GM12864 (cell line): ENCODE measurements at regions not wholly inside any gene's neighbourhood (a gene's known extent, or its start where the extent isn't known, plus 50 kb on each side); places are given as distances from the start of the nearest gene placed in this dataset.

ENCODE experiments used
- DNase-seq: peaks from one replicate; pipeline ENCODE4 v3.0.0-alpha.2; 2011; ENCODE audit warnings: low read depth
- H3K4me3 ChIP-seq: 2 replicates; pipeline ENCODE4 v1.5.1; 2011; ENCODE audit warnings: mild to moderate bottlenecking, low read depth, low read length, control low read depth
- CTCF ChIP-seq: IDR thresholded peaks from 2 replicates; pipeline ENCODE4 v1.5.1; 2011; ENCODE audit warnings: low read depth, mild to moderate bottlenecking, moderate library complexity, low read length, control low read depth, inconsistent platforms; ENCODE audit errors: missing control alignments

- H3K4me3 ChIP-seq = no peak overlapping the region
- no peak for DNase-seq
- no peak for TF ChIP-seq CTCF
These were observed 208.7 kb upstream of the PMEPA1 start for GRCh38 chr20:57918551-57918950.

DNA sequence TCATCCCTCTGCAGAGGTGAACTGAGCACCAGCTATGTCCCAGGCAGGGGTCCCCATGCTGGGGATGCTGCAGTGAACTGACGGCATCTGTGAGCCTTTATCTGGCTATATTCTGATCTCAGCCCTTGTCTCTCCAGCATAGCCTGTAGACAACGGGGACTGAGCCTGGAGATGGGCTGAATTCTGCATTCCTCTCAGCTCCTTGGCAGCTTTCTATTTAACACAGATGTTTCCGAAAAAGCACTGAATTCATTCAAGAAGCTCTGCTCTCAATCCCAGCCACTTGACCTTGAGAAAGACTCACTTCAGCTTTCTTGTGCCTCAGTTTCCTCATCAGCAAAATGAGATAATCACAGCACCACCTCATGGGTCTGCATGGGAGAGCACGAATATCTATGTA is 204.4 kb upstream of the PMEPA1 start:
- no peak for TF ChIP-seq CTCF
- no peak for DNase-seq
- no peak overlapping the region for H3K4me3 ChIP-seq

DNA sequence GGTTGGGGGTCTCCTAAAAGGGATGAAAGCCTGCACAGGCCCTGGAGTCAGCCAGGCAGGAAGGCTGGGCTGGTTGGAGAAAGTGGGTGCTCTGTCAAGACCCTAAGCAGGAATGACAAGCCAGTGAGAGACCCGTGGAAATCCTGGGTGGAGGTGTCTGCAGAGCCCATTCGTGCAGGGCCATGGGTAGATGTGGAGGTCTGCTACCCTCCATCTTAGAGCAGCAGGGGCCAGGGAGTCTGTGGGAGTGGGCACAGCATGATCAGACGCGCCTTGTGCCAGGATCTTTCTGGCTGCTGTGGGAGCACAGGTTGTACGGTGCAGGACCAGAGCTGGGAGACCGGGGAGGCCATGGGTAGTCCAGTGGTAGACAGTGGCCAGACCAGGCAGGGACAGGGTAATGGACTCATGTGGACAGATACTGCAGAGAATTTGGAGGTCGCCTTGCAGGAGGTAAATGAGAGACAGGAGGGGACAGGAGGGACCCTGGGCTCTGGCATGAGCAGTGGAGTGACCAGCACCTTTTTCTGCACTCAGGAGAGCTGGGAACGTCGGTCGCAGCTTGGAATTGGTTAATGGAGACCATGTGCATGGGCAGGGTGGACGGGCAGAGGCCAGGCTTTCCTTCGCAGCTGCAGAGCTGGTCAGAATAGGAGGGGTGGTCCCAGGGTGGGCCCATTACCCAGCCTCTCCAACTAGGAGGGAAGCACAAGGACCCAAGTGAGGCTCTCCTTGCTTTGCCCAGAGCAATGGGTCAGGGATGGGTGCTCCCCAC is 203.5 kb upstream of the PMEPA1 start:
- DNase-seq = no peak
- H3K4me3 ChIP-seq = no peak overlapping the region
- no peak for TF ChIP-seq CTCF

GRCh38 chr20:57912227-57912582 is 202.4 kb upstream of the PMEPA1 start:
- DNase-seq = no peak
- no peak overlapping the region for H3K4me3 ChIP-seq
- TF ChIP-seq CTCF = no peak

DNA sequence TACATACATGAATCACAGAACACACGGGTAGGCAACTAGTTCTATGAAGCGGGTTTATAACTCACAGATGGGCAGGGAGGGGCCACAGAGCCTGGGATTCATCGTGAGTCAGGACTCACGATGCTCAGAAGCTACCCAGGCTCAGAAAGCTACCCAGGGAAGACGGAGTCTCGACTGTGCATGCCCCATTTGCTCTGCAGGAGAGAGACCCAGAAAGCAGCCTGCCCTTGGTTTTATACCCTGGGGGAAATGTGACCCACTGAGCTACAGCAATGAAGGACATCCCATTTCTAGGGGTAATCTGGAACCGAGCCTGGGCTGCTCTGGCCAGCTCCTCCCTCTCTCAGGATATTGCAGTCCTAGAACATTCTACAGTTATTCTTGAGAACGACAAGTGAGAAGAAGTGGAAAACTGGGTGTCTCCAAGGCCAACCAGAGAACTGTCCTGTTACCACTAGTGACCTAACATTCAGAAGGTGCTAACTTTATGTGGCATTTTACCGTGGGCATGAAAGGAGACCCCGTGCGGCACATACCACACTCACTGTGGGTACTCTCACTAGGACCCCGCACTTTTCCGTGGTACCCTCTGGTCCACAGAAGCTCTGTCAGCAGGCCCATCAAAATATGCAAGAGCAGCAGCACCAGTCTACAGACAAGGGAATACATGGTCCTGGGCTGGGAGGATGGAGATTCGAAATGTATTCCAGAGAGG is 201.9 kb upstream of the PMEPA1 start:
- TF ChIP-seq CTCF = no peak
- DNase-seq = no peak

DNA sequence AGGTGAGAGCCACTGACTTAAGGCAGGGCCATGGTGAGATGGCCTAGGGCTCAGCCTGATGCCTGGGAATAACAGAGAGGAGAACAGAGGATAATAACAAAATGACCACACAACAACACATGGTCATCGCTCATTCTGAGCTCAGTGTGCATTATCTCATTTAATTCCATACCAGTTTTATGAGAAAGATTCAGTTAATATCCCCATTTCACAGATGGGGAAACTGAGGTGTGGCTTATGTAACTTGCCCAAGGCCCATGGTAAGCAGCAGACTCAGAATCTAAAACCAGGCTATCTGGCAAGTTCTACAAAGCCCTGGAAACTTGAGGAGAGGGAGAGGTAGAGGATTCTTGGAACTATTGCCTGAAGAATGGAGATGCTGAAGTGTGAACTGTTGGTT is 200.9 kb upstream of the PMEPA1 start:
- no peak for DNase-seq
- no peak for TF ChIP-seq CTCF
- H3K4me3 ChIP-seq = no peak overlapping the region

More for the DNA sequence above, 201.9 kb upstream of the PMEPA1 start:
- H3K4me3 ChIP-seq = no peak overlapping the region
